GM12874 (cell line): ENCODE measurements at regions not wholly inside any gene's neighbourhood (a gene's known extent, or its start where the extent isn't known, plus 50 kb on each side); places are given as distances from the start of the nearest gene placed in this dataset.

Source experiments
- TF ChIP-seq, protein P1 (sequence below): IDR thresholded peaks from 2 replicates; pipeline ENCODE4 v1.5.1; 2011; ENCODE audit warnings: low read depth, mild to moderate bottlenecking, control low read depth, low read length, moderate library complexity; ENCODE audit not compliant: insufficient read depth

DNA sequence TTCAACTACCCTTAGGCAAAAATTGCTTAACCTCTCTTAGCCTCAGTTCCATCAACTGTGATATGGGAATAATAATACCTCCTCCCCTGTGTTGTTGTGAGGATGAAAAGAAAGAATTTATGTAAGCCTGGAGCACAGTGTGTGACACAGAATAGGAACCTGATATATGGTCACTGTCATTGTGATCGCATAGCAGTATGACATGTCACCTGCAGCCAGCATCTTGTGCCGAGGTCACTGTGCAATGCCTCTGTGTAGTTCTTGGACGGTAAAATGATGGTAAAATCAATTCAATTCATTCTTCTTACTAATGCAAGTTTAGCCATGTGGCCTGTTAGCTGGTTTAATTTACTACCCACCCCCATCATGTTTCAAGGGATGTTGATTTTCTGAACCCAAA, 54.6 kb upstream of the GPR158 start:
- TF ChIP-seq, protein P1, sequence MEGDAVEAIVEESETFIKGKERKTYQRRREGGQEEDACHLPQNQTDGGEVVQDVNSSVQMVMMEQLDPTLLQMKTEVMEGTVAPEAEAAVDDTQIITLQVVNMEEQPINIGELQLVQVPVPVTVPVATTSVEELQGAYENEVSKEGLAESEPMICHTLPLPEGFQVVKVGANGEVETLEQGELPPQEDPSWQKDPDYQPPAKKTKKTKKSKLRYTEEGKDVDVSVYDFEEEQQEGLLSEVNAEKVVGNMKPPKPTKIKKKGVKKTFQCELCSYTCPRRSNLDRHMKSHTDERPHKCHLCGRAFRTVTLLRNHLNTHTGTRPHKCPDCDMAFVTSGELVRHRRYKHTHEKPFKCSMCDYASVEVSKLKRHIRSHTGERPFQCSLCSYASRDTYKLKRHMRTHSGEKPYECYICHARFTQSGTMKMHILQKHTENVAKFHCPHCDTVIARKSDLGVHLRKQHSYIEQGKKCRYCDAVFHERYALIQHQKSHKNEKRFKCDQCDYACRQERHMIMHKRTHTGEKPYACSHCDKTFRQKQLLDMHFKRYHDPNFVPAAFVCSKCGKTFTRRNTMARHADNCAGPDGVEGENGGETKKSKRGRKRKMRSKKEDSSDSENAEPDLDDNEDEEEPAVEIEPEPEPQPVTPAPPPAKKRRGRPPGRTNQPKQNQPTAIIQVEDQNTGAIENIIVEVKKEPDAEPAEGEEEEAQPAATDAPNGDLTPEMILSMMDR: no peak
